Parathyroid adenoma (tissue), 2 donors: ENCODE measurements at regions not wholly inside any gene's neighbourhood (a gene's known extent, or its start where the extent isn't known, plus 50 kb on each side); places are given as distances from the start of the nearest gene placed in this dataset.

Source experiments
- H2AFZ ChIP-seq: fragments of 300-600 bp; sonication (generic); one replicate; pipeline ENCODE4 v1.7.0; 2017; ENCODE audit warnings: antibody characterized with exemption, mild to moderate bottlenecking
- H3K27ac ChIP-seq: fragments of 300-600 bp; sonication (generic); one replicate; pipeline ENCODE4 v1.7.0; 2017
- H3K27me3 ChIP-seq: fragments of 300-600 bp; sonication (generic); one replicate; pipeline ENCODE4 v1.7.0; 2017; ENCODE audit warnings: low read length; ENCODE audit not compliant: control insufficient read depth, insufficient read depth
- H3K36me3 ChIP-seq: fragments of 300-600 bp; sonication (generic); one replicate; pipeline ENCODE4 v1.7.0; 2017; ENCODE audit warnings: low read length; ENCODE audit not compliant: control insufficient read depth, insufficient read depth
- H3K4me1 ChIP-seq: fragments of 300-600 bp; sonication (generic); one replicate; pipeline ENCODE4 v1.7.0; 2017; ENCODE audit warnings: control low read depth
- H3K4me2 ChIP-seq: fragments of 300-600 bp; sonication (generic); one replicate; pipeline ENCODE4 v1.7.0; 2017; ENCODE audit warnings: low read length
- H3K4me3 ChIP-seq: fragments of 300-600 bp; sonication (generic); one replicate; pipeline ENCODE4 v1.7.0; 2017; ENCODE audit warnings: low read depth, low read length
- H3K79me2 ChIP-seq: fragments of 300-600 bp; sonication (generic); one replicate; pipeline ENCODE4 v1.7.0; 2017; ENCODE audit warnings: control low read depth
- H3K9ac ChIP-seq: fragments of 300-600 bp; sonication (generic); one replicate; pipeline ENCODE4 v1.7.0; 2017; ENCODE audit warnings: mild to moderate bottlenecking
- H3K9me3 ChIP-seq: fragments of 300-600 bp; sonication (generic); one replicate; pipeline ENCODE4 v1.7.0; 2017; ENCODE audit warnings: low read length; ENCODE audit not compliant: control insufficient read depth
- CTCF ChIP-seq: fragments of 300-600 bp; sonication (generic); IDR thresholded peaks from one replicate; pipeline ENCODE4 v1.7.0; 2017; ENCODE audit warnings: antibody characterized with exemption, mild to moderate bottlenecking
- donor health status: primary hyperparathyroidism.

- Histone ChIP-seq H3K27ac (no peak overlapping the region), H3K27me3 (no peaks in the 10 kb centered on the region), H3K79me2 (no peaks in the 10 kb centered on the region), H3K4me2 (no peak overlapping the region), H3K4me1 (no peaks in the 10 kb centered on the region), H3K9me3 (no peaks in the 10 kb centered on the region), H3K36me3 (no peaks in the 10 kb centered on the region), H2AFZ (no peak overlapping the region), H3K9ac (no peak overlapping the region), H3K4me3 (no peak overlapping the region)
- TF ChIP-seq CTCF, result no peak
These were observed 172.7 kb downstream of the BMP7 start for GRCh38 chr20:57093766-57094165.

GRCh38 chr20:57094252-57094891, 172.1 kb downstream of the BMP7 start:
- Histone ChIP-seq H3K9me3 (no peaks in the 10 kb centered on the region), H3K36me3 (no peaks in the 10 kb centered on the region), H3K4me3 (no peak overlapping the region), H3K79me2 (no peaks in the 10 kb centered on the region), H3K4me1 (no peaks in the 10 kb centered on the region), H2AFZ (no peak overlapping the region), H3K27ac (no peak overlapping the region), H3K4me2 (no peak overlapping the region), H3K9ac (no peak overlapping the region), H3K27me3 (no peaks in the 10 kb centered on the region)
- no peak for TF ChIP-seq CTCF

- no peak for TF ChIP-seq CTCF
- no peaks in the 10 kb centered on the region for H3K36me3 ChIP-seq
- no peak overlapping the region for H3K4me3 ChIP-seq
- no peak overlapping the region for H3K4me2 ChIP-seq
- H3K4me1 ChIP-seq, result no peaks in the 10 kb centered on the region
- no peak overlapping the region for H2AFZ ChIP-seq
- no peaks in the 10 kb centered on the region for H3K9me3 ChIP-seq
- no peaks in the 10 kb centered on the region for H3K79me2 ChIP-seq
- no peak overlapping the region for H3K27ac ChIP-seq
- H3K9ac ChIP-seq, result no peak overlapping the region
- H3K27me3 ChIP-seq, result no peaks in the 10 kb centered on the region
These were observed 171.4 kb downstream of the BMP7 start for GRCh38 chr20:57094991-57095390.

GRCh38 chr20:57095426-57095825, 171.0 kb downstream of the BMP7 start:
- Histone ChIP-seq H3K4me2 (no peak overlapping the region), H2AFZ (no peak overlapping the region), H3K4me1 (no peaks in the 10 kb centered on the region), H3K79me2 (no peaks in the 10 kb centered on the region), H3K27ac (no peak overlapping the region), H3K9ac (no peak overlapping the region), H3K27me3 (no peaks in the 10 kb centered on the region), H3K36me3 (no peaks in the 10 kb centered on the region), H3K9me3 (no peaks in the 10 kb centered on the region), H3K4me3 (no peak overlapping the region)
- no peak for TF ChIP-seq CTCF

- Histone ChIP-seq H3K4me1 (no peaks in the 10 kb centered on the region), H3K4me3 (no peak overlapping the region), H3K9me3 (no peaks in the 10 kb centered on the region), H3K27ac (no peak overlapping the region), H2AFZ (no peak overlapping the region), H3K36me3 (no peaks in the 10 kb centered on the region), H3K79me2 (no peaks in the 10 kb centered on the region), H3K9ac (no peak overlapping the region), H3K27me3 (no peaks in the 10 kb centered on the region), H3K4me2 (no peak overlapping the region)
- no peak for TF ChIP-seq CTCF
These were observed 169.1 kb downstream of the BMP7 start for GRCh38 chr20:57097245-57097915.
